ENCODE measurements at regions not wholly inside any gene's neighbourhood (a gene's known extent, or its start where the extent isn't known, plus 50 kb on each side); places are given as distances from the start of the nearest gene placed in this dataset.

DNA sequence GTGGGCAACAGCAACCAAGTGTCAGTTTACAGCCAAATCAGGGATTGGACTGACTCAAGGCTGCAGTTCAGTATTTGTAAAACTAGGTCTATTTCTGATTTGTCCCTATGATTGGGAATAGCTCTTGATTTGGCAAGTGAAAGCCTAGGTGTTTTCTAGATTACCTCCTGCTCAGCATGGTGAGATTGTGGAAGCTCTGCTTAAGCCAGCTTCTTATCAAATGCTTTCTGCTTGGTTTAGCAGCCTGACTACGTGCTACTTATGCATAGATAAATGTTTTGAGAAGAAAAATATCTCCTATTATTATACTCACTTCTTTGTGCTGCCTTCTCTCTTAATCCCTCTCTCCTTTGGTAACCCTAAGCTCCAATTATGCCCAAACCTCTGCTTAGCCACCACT, 86.3 kb upstream of the AMOTL1 start:
- Histone ChIP-seq H3K27me3 (ENCODE audit: control insufficient read depth, insufficient read depth, low read length) (no peaks in the 10 kb centered on the region), H3K9me3 (ENCODE audit: control insufficient read depth, low read depth, low read length) (peaks cover 5% of the 10 kb centered on the region), H3K27ac (ENCODE audit: low read length) (no peak overlapping the region), H3K4me1 (ENCODE audit: control insufficient read depth, insufficient read depth, low read length) (peaks cover 18% of the 10 kb centered on the region), H3K36me3 (ENCODE audit: control insufficient read depth, insufficient read depth, low read length) (no peaks in the 10 kb centered on the region), H3K4me3 (ENCODE audit: low read length) (no peak overlapping the region)
- WGBS (ENCODE audit: insufficient coverage, low lambda C conversion rate): no CpG with 5 or more reads among the region's 1 CpG
- DNase-seq: no peak

DNA sequence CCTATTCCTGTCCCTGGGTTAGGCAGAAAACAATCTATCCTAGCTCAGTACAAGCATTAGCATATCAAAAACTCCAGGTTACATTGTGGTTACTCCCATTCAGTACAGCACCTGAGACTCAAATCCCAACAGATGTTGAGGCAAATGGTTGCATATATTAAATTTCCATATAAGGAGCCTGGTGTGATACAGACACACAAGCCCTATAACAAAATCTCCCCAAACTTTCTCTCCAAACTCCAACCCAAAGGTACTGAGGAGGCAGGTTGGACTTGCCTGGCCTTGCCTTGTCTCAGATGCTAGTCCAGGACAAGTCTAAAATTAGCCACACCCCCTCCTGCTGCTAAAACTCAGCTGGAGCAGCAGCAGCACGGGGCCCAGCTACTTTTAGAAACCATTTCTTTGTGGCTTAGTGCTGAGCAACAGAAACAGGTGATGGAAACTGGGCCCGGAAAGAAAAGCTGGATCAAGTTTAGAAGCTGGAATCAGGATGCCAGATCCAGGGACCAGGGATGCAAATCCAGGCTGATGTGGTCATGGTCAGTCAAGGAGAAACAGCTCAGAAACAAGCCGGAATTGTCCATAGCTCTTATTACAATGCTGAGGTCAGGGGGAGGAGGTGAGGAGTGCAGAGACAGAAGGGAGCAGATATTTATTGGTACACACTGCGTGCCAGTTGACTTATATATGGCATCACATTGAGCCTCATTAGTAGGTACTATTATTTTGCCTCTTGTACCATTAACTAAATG, 73.7 kb upstream of the AMOTL1 start:
- no peak for DNase-seq
- H3K27me3 ChIP-seq (ENCODE audit: control insufficient read depth, insufficient read depth, low read length): no peaks in the 10 kb centered on the region
- no CpG with 5 or more reads among the region's 4 CpGs for WGBS (ENCODE audit: insufficient coverage, low lambda C conversion rate)
- H3K4me3 ChIP-seq (ENCODE audit: low read length): no peak overlapping the region
- no peak overlapping the region for H3K27ac ChIP-seq (ENCODE audit: low read length)
- no peaks in the 10 kb centered on the region for H3K4me1 ChIP-seq (ENCODE audit: control insufficient read depth, insufficient read depth, low read length)
- H3K9me3 ChIP-seq (ENCODE audit: control insufficient read depth, low read depth, low read length): no peaks in the 10 kb centered on the region
- no peaks in the 10 kb centered on the region for H3K36me3 ChIP-seq (ENCODE audit: control insufficient read depth, insufficient read depth, low read length)

DNA sequence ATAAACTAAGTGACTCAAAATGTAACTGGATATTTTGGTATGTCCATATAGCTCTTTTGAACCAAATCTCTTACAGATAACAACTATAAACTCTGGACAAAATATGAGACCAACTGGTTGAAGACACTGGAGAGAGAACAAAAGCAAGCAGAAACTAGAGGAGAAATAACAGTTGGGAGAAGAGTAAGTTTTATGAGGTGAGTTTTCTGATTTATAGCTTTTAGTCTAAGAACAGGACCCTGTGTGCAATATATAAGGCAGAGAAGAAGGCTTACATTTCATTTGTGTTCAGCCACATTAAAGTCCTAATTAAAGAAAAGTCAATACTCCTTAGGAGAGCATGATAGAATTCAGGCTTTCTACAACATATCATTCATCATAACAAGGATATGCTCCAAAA, 71.0 kb upstream of the AMOTL1 start:
- Histone ChIP-seq H3K27me3 (ENCODE audit: control insufficient read depth, insufficient read depth, low read length) (no peaks in the 10 kb centered on the region), H3K4me3 (ENCODE audit: low read length) (no peak overlapping the region), H3K36me3 (ENCODE audit: control insufficient read depth, insufficient read depth, low read length) (no peaks in the 10 kb centered on the region), H3K4me1 (ENCODE audit: control insufficient read depth, insufficient read depth, low read length) (no peaks in the 10 kb centered on the region), H3K9me3 (ENCODE audit: control insufficient read depth, low read depth, low read length) (no peaks in the 10 kb centered on the region), H3K27ac (ENCODE audit: low read length) (no peak overlapping the region)
- no peak for DNase-seq

DNA sequence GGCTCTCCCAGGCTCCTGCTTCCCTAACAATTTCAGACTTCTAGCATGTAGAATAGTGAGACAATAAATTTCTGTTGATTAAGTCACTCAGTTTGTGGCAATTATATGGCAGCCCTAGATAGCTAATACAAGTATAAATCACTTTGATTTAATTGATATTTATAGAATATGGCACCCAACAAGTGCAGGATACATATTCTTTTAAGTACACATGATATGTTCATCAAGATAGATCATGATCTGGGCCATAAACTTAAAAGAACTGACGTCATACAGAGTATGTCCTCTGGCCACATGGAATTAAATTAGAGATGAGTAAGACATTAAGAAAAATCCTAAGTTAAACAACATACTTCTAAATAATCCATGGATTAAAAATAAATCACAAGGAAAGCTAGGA, 67.5 kb upstream of the AMOTL1 start:
- Histone ChIP-seq H3K27ac (ENCODE audit: low read length) (no peak overlapping the region), H3K4me1 (ENCODE audit: control insufficient read depth, insufficient read depth, low read length) (no peaks in the 10 kb centered on the region), H3K9me3 (ENCODE audit: control insufficient read depth, low read depth, low read length) (no peaks in the 10 kb centered on the region), H3K4me3 (ENCODE audit: low read length) (no peak overlapping the region), H3K36me3 (ENCODE audit: control insufficient read depth, insufficient read depth, low read length) (no peaks in the 10 kb centered on the region), H3K27me3 (ENCODE audit: control insufficient read depth, insufficient read depth, low read length) (no peaks in the 10 kb centered on the region)
- DNase-seq: no peak
- 71% methylated on average over 1 of the region's 1 CpG for WGBS (ENCODE audit: insufficient coverage, low lambda C conversion rate)

DNA sequence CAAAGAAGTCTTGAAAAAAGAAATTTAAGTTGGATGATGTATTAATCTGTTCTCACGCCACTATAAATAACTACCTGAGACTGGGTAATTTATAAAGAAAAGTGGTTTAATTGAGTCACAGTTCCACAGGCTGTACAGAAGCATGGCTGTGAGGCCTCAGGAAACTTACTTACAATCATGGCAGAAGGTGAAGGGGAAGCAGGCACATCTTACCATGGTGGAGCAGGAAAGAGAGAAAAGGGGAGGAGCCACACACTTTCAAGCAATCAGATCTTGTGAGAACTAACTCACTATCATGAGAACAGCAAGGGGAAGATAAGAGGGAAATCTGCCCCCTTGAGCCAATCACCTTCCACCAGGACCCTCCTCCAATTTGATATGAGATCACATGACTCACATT, 65.7 kb upstream of the AMOTL1 start:
- H3K27ac ChIP-seq (ENCODE audit: low read length): no peak overlapping the region
- H3K9me3 ChIP-seq (ENCODE audit: control insufficient read depth, low read depth, low read length): no peaks in the 10 kb centered on the region
- H3K4me1 ChIP-seq (ENCODE audit: control insufficient read depth, insufficient read depth, low read length): peaks cover 10% of the 10 kb centered on the region
- DNase-seq: no peak
- 100% methylated on average over 1 of the region's 1 CpG for WGBS (ENCODE audit: insufficient coverage, low lambda C conversion rate)
- no peaks in the 10 kb centered on the region for H3K27me3 ChIP-seq (ENCODE audit: control insufficient read depth, insufficient read depth, low read length)
- no peaks in the 10 kb centered on the region for H3K36me3 ChIP-seq (ENCODE audit: control insufficient read depth, insufficient read depth, low read length)
- no peak overlapping the region for H3K4me3 ChIP-seq (ENCODE audit: low read length)

DNA sequence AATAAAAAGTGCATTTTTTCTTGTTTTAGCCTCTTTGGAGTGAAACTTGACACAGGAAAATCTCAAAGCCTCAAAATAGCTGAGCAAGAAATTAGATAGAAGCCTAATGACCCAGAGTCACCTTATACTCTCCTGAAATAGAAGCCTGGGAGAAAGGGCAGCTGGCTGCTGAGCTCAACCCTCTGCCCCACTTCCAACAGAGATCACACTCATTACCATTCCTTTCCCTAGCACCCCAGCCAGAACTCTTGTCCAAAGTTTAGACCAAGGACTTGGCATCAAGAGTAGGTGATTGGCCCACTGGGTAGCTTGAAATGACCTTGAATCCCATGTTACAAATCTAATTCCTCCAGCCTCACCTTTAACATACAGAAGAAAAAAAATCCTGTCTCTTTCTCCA, 62.7 kb upstream of the AMOTL1 start:
- H3K9me3 ChIP-seq (ENCODE audit: control insufficient read depth, low read depth, low read length): no peaks in the 10 kb centered on the region
- H3K4me1 ChIP-seq (ENCODE audit: control insufficient read depth, insufficient read depth, low read length): peaks cover 13% of the 10 kb centered on the region
- H3K27ac ChIP-seq (ENCODE audit: low read length): no peak overlapping the region
- no peak for DNase-seq
- no peaks in the 10 kb centered on the region for H3K27me3 ChIP-seq (ENCODE audit: control insufficient read depth, insufficient read depth, low read length)
- H3K4me3 ChIP-seq (ENCODE audit: low read length): no peak overlapping the region
- H3K36me3 ChIP-seq (ENCODE audit: control insufficient read depth, insufficient read depth, low read length): no peaks in the 10 kb centered on the region

DNA sequence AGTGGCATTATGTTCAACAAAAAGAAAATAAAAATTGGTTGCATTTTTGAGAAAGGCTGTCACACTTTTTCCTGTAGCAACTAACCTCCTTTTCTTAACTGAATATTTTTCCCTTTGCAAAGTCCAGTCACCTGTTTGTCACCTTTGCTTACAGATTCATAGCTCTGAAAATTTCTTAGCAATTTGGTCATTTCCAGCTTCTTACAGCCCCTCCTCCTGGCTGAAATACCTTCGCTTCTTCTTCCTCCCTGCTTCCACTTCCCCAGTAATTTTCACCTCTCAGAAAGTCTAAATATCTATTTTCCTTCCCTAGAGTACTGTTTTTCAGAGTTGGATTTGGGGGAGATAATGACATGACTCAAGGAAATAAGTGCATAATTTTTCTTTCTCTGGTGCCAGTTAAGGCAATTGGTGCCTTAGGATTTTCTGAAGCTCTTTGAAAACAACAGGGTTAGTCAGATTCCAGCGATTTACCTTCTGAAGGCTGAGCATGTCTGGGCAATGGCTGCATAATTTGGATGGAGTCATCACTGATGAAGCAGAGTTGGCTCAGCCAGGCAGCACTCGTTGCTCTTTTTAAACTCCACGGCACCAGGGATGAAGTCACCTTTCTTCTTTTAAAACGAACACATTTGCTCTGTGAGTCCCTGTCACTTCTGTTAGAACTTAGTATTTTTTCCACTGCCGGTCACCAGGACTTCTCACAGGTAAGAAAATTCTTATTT, 62.1 kb upstream of the AMOTL1 start:
- Histone ChIP-seq H3K27ac (ENCODE audit: low read length) (no peak overlapping the region), H3K36me3 (ENCODE audit: control insufficient read depth, insufficient read depth, low read length) (no peaks in the 10 kb centered on the region)
- DNase-seq: no peak

DNA sequence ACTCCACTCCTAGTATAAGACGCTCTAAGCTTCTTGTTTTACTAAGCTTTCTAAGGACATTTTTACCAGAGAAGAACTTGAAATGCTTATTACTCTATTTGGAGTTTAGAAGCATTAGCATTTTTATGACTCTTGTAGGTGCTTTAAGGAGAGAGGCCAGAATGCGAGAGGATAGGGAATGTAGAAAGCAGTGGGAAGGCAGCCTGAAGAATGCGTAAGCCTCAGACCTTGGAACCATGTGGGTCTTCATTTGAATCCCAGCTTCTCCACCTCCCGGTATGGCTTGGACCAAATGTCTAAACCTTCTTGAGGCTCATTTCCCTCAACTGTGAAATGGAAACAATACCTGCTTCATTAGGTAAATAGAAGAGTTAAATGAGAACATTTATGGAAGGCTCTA, 60.0 kb upstream of the AMOTL1 start:
- no CpG with 5 or more reads among the region's 4 CpGs for WGBS (ENCODE audit: insufficient coverage, low lambda C conversion rate)
- DNase-seq: no peak
- Histone ChIP-seq H3K4me1 (ENCODE audit: control insufficient read depth, insufficient read depth, low read length) (peaks cover 13% of the 10 kb centered on the region), H3K27ac (ENCODE audit: low read length) (no peak overlapping the region), H3K9me3 (ENCODE audit: control insufficient read depth, low read depth, low read length) (no peaks in the 10 kb centered on the region), H3K27me3 (ENCODE audit: control insufficient read depth, insufficient read depth, low read length) (no peaks in the 10 kb centered on the region), H3K36me3 (ENCODE audit: control insufficient read depth, insufficient read depth, low read length) (no peaks in the 10 kb centered on the region), H3K4me3 (ENCODE audit: low read length) (no peak overlapping the region)

More for the DNA sequence above, 62.1 kb upstream of the AMOTL1 start:
- Histone ChIP-seq H3K9me3 (ENCODE audit: control insufficient read depth, low read depth, low read length) (no peaks in the 10 kb centered on the region), H3K27me3 (ENCODE audit: control insufficient read depth, insufficient read depth, low read length) (no peaks in the 10 kb centered on the region), H3K4me1 (ENCODE audit: control insufficient read depth, insufficient read depth, low read length) (peaks cover 13% of the 10 kb centered on the region), H3K4me3 (ENCODE audit: low read length) (no peak overlapping the region)
- 100% methylated on average over 1 of the region's 6 CpGs for WGBS (ENCODE audit: insufficient coverage, low lambda C conversion rate)

DNA sequence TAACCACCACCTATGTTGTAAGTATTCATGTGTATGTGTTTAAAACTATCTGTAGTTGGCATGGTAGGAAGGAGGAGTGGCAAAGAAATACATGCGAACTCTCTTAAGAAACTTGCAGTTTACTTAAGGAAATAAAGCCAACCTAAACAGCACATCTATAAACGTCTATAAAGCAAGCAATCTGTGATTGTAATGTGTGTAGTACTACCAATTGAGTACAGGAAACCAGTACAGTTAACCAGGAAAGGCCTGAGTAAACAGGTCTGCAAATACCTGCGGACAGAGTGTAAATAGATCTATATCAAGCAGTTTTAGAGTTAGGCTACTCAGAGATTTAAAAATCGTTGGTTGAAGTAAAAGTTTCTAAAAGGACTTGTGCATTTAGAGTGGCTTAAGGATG, 59.5 kb upstream of the AMOTL1 start:
- Histone ChIP-seq H3K9me3 (ENCODE audit: control insufficient read depth, low read depth, low read length) (no peaks in the 10 kb centered on the region), H3K27me3 (ENCODE audit: control insufficient read depth, insufficient read depth, low read length) (no peaks in the 10 kb centered on the region), H3K36me3 (ENCODE audit: control insufficient read depth, insufficient read depth, low read length) (no peaks in the 10 kb centered on the region), H3K27ac (ENCODE audit: low read length) (no peak overlapping the region), H3K4me1 (ENCODE audit: control insufficient read depth, insufficient read depth, low read length) (peaks cover 13% of the 10 kb centered on the region), H3K4me3 (ENCODE audit: low read length) (no peak overlapping the region)
- 40% methylated on average over 1 of the region's 4 CpGs for WGBS (ENCODE audit: insufficient coverage, low lambda C conversion rate)
- no peak for DNase-seq

DNA sequence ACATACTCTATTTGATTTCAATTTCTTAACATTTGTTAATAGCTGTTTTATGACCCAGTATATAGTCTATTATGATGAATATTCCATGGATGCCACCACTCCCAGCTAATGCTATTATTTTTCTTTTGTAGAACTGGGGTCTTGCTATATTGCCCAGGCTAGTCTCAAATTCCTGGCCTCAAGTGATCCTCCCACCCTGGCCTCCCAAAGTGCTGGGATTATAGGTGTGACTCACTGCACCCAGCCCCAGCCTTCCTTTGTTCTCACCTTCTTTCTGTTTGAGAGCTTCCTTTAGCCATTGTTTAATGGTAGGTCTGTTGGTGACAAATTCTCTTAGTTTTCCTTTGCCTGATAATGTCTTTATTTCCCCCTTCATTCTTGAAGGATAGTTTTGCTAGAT, 52.9 kb upstream of the AMOTL1 start:
- H3K9me3 ChIP-seq (ENCODE audit: control insufficient read depth, low read depth, low read length): no peaks in the 10 kb centered on the region
- H3K4me1 ChIP-seq (ENCODE audit: control insufficient read depth, insufficient read depth, low read length): no peaks in the 10 kb centered on the region
- no peak overlapping the region for H3K27ac ChIP-seq (ENCODE audit: low read length)
- no peaks in the 10 kb centered on the region for H3K27me3 ChIP-seq (ENCODE audit: control insufficient read depth, insufficient read depth, low read length)
- no peaks in the 10 kb centered on the region for H3K36me3 ChIP-seq (ENCODE audit: control insufficient read depth, insufficient read depth, low read length)
- no peak overlapping the region for H3K4me3 ChIP-seq (ENCODE audit: low read length)
- DNase-seq: no peak

DNA sequence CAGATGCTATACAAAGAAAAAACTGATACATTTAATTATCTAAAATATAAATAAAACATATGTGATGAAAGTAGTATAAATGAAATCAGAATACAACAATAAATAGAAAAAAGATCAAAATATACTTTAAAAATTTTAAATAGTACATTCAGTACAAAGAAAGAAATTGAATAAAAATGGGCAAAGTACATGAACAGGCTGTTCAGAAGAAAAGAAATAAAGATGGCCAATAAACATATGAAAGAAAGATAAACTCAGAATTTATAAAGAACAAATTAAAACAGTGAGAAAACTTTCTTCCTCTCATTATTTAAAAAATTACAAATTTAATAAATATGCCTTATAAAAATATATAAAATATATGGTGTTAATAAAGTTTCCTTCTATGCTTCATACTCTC, 50.5 kb upstream of the AMOTL1 start:
- Histone ChIP-seq H3K36me3 (ENCODE audit: control insufficient read depth, insufficient read depth, low read length) (no peaks in the 10 kb centered on the region), H3K4me1 (ENCODE audit: control insufficient read depth, insufficient read depth, low read length) (no peaks in the 10 kb centered on the region), H3K4me3 (ENCODE audit: low read length) (no peak overlapping the region), H3K9me3 (ENCODE audit: control insufficient read depth, low read depth, low read length) (no peaks in the 10 kb centered on the region), H3K27me3 (ENCODE audit: control insufficient read depth, insufficient read depth, low read length) (no peaks in the 10 kb centered on the region), H3K27ac (ENCODE audit: low read length) (no peak overlapping the region)
- no peak for DNase-seq

Data from large intestine (tissue), 3 donors.